Gastrocnemius medialis (tissue), 4 donors: ENCODE measurements at regions not wholly inside any gene's neighbourhood (a gene's known extent, or its start where the extent isn't known, plus 50 kb on each side); places are given as distances from the start of the nearest gene placed in this dataset.

Source experiments
- ATAC-seq, 2 donors: fragments of 150-250 bp; one replicate each; pipeline ENCODE4 v1.9.1; 2016
- DNase-seq, 2 donors: peaks; one replicate each; pipeline ENCODE4 v3.0.0-alpha.2; 2019
- H3K27ac ChIP-seq, 4 donors: fragments of 200-600 bp; sonication (generic); 1 replicate in 1 of 4; 2 replicates in 3 of 4; pipeline ENCODE4 v1.5.1; 2016 to 2018; ENCODE audit warnings: mild to moderate bottlenecking in 2 of 4, moderate library complexity in 1 of 4
- H3K27me3 ChIP-seq, 3 donors: fragments of 200-600 bp; sonication (generic) in 2 of 3; 1 replicate in 1 of 3; 2 replicates in 2 of 3; pipeline versions ENCODE4 v1.5.1 to v1.6.0; 2016 to 2019; ENCODE audit warnings: mild to moderate bottlenecking in 1 of 3, moderate library complexity in 1 of 3
- H3K36me3 ChIP-seq, 2 donors: fragments of 200-600 bp; sonication (generic) in 1 of 2; one replicate each; pipeline ENCODE4 v1.5.1; 2017 to 2018
- H3K4me1 ChIP-seq, 2 donors: fragments of 200-600 bp; sonication (generic) in 1 of 2; one replicate each; pipeline ENCODE4 v1.5.1; 2016 to 2017; ENCODE audit warnings: mild to moderate bottlenecking in 2 of 2
- H3K4me3 ChIP-seq, 4 donors: fragments of 200-600 bp; sonication (generic) in 3 of 4; 1 replicate in 1 of 4; 2 replicates in 3 of 4; pipeline ENCODE4 v1.5.1; 2016 to 2019; ENCODE audit warnings: mild to moderate bottlenecking in 2 of 4
- H3K9me3 ChIP-seq, 3 donors: fragments of 200-600 bp; sonication (generic) in 2 of 3; 1 replicate in 1 of 3; 2 replicates in 2 of 3; pipeline ENCODE4 v1.5.1; 2016 to 2019
- CTCF ChIP-seq, 5 experiments: fragments of 450-650 bp in 3 of 5; fragments of 200-600 bp in 2 of 5; sonication (generic) in 2 of 5; IDR thresholded peaks in 4 of 5; conservative IDR thresholded peaks in 1 of 5; 1 replicate in 4 of 5; 2 replicates in 1 of 5; pipeline ENCODE4 v1.5.1; 2016 to 2019; ENCODE audit warnings: antibody characterized with exemption in 5 of 5, mild to moderate bottlenecking in 3 of 5, moderate library complexity in 3 of 5
- POLR2A ChIP-seq, 2 donors: fragments of 450-650 bp; IDR thresholded peaks; one replicate each; pipeline ENCODE4 v1.6.1; 2017; ENCODE audit warnings: antibody characterized with exemption in 2 of 2, mild to moderate bottlenecking in 2 of 2, moderate library complexity in 2 of 2
- in situ Hi-C, 4 donors: fragments of 200-750 bp; cut with MboI; loops; one replicate each; pipeline versions ENCODE4 v1.15.0 to v1.8.0; 2017; ENCODE audit warnings: low sequenced_read_pairs in 4 of 4
- intact Hi-C: fragments of 100-400 bp; cut with DNase I; formaldehyde crosslinking; loops from one replicate; pipeline ENCODE4 v1.15.1; 2023; ENCODE audit warnings: low total_unique reads

DNA sequence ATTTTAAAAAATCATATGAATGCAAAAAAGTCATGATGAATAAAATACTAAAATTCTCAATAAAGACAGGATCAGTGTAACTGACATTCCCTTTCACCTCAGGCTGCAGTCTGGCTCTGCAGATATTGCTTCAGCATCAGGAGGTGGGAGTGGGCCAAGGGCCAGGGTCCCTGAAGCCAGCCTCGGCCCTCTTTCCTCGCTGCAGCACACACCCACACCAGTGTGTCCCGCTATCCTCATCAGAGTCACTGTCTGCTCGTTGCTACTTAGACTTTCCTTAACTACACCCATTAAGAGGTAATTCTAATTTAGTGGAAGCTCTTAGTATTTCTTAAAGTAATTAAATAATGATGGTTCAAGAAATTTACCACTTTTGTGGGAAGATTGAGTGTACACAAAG is 298.2 kb downstream of the UBE3D start:
- H3K36me3 ChIP-seq: no peaks in the 10 kb centered on the region
- no peak for DNase-seq
- H3K27ac ChIP-seq: no peak overlapping the region
- no peaks in the 10 kb centered on the region for H3K9me3 ChIP-seq
- no peaks in the 10 kb centered on the region for H3K27me3 ChIP-seq
- ATAC-seq: no peak
- intact Hi-C loops (no loop called here), in situ Hi-C loops (no loop called here)
- no peak for TF ChIP-seq POLR2A (IDR thresholded peaks at IDR 0.05)
- no peak for TF ChIP-seq CTCF (IDR thresholded peaks at IDR 0.05 in 4 of 5, conservative IDR thresholded peaks at IDR 0.05 in 1 of 5)
- no peak overlapping the region for H3K4me3 ChIP-seq
- no peaks in the 10 kb centered on the region for H3K4me1 ChIP-seq

DNA sequence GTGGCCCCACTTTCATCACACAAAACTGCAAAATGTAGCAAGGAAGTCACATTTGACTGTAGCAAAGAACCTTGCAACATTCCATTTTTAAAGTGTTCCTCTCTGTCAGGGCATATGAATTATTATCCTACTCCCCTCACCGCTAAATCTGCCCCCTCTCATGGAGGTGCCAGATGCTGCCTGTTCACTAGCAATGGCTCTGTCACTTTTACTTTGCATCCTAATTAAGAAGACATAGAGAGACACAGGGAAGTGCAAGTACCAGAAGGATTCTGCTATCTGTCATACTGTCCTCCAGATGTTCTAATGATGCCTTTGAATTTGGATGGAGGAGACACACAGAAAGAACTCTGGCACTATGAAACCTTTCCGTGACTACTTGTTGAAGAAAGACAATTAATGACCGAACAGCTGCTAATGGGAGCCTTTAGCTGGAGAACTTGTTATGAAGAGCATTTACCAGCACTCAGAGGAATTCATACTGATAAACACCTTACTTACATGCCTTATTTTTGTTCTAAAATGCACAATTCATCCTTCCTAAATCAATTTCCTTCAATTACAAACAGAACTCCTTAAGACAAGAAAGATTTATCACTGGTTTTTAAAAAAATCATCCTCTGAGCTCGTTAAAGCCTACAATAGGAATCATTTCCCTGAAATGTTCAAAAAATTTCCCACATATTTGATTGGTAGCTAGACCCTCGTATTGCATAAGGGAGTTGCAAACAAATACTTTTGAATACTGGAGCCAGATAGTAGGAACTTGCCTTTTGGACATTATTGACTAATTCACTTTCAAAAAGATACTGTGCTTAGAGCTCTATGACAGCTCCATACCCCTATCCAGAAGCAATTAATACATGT is 292.6 kb downstream of the UBE3D start:
- intact Hi-C loops: no loop called here
- DNase-seq (no peak), ATAC-seq (no peak)
- TF ChIP-seq CTCF (IDR thresholded peaks at IDR 0.05 in 4 of 5, conservative IDR thresholded peaks at IDR 0.05 in 1 of 5): no peak
- TF ChIP-seq POLR2A (IDR thresholded peaks at IDR 0.05): no peak
- Histone ChIP-seq H3K27ac (no peak overlapping the region), H3K27me3 (no peaks in the 10 kb centered on the region), H3K4me1 (no peaks in the 10 kb centered on the region), H3K9me3 (no peaks in the 10 kb centered on the region), H3K36me3 (no peaks in the 10 kb centered on the region), H3K4me3 (no peak overlapping the region)
- in situ Hi-C loops: no loop called here

DNA sequence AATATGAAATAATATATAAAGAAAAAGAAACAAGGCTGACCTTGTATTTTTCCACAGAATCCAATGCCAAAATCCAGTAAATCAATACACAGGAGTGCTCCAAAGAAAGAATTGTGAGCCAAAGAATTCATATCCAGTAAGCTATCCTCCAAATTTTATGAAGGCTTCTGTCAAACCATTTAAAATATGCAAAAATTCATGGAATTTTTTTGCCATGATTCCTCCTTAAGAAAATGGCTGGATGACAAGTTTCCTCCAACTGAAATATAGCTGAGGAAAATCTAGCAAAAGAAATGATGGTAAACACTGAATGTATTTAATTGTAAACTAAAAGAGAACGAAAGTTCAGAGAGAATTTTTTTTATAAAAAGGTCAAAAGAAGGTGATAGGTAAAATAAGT is 290.3 kb downstream of the UBE3D start:
- intact Hi-C loops: no loop called here
- no peak overlapping the region for H3K4me3 ChIP-seq
- H3K9me3 ChIP-seq: no peaks in the 10 kb centered on the region
- DNase-seq (no peak), ATAC-seq (no peak)
- H3K27me3 ChIP-seq: no peaks in the 10 kb centered on the region
- no peak overlapping the region for H3K27ac ChIP-seq
- no peaks in the 10 kb centered on the region for H3K36me3 ChIP-seq
- TF ChIP-seq POLR2A (IDR thresholded peaks at IDR 0.05) (no peak), CTCF (IDR thresholded peaks at IDR 0.05 in 4 of 5, conservative IDR thresholded peaks at IDR 0.05 in 1 of 5) (no peak)
- in situ Hi-C loops: no loop called here
- H3K4me1 ChIP-seq: no peaks in the 10 kb centered on the region

DNA sequence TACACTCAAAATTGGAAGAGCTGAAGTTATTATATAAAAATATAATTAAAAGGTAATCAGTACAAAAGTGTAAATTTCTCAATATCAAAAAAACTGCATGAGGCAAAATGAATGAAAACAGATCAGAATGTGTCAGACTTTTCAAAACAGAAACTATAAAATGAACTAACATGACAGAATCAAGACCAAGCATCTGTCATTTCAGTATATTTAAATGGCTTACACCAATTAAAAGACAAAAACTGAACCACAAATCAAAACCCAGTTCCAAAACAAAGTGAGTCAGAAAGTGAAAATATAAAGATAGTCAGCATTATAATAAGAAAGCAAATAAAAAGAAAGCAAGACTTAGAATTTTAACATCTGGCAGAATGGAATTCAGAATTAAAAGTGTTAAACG is 289.7 kb downstream of the UBE3D start:
- no peaks in the 10 kb centered on the region for H3K27me3 ChIP-seq
- H3K4me3 ChIP-seq: no peak overlapping the region
- TF ChIP-seq POLR2A (IDR thresholded peaks at IDR 0.05): no peak
- no peak for TF ChIP-seq CTCF (IDR thresholded peaks at IDR 0.05 in 4 of 5, conservative IDR thresholded peaks at IDR 0.05 in 1 of 5)
- in situ Hi-C loops: no loop called here
- no peaks in the 10 kb centered on the region for H3K9me3 ChIP-seq
- H3K4me1 ChIP-seq: no peaks in the 10 kb centered on the region
- intact Hi-C loops: no loop called here
- no peak for ATAC-seq
- DNase-seq: no peak
- H3K27ac ChIP-seq: no peak overlapping the region
- no peaks in the 10 kb centered on the region for H3K36me3 ChIP-seq

GRCh38 chr6:82779041-82779440 is 286.6 kb downstream of the UBE3D start:
- Histone ChIP-seq H3K27ac (no peak overlapping the region), H3K4me3 (no peak overlapping the region), H3K36me3 (no peaks in the 10 kb centered on the region), H3K27me3 (no peaks in the 10 kb centered on the region), H3K4me1 (no peaks in the 10 kb centered on the region), H3K9me3 (no peaks in the 10 kb centered on the region)
- in situ Hi-C loops: no loop called here
- ATAC-seq (no peak), DNase-seq (no peak)
- TF ChIP-seq POLR2A (IDR thresholded peaks at IDR 0.05): no peak
- no peak for TF ChIP-seq CTCF (IDR thresholded peaks at IDR 0.05 in 4 of 5, conservative IDR thresholded peaks at IDR 0.05 in 1 of 5)
- intact Hi-C loops: no loop called here
